Esophagus mucosa (tissue), 1 donor: ENCODE measurements at regions not wholly inside any gene's neighbourhood (a gene's known extent, or its start where the extent isn't known, plus 50 kb on each side); places are given as distances from the start of the nearest gene placed in this dataset.

Experiments
- ATAC-seq: fragments of 200-7000 bp; cut with Tn5 transposase; one replicate; pipeline ENCODE4 v1.9.1; 2020
- donor health status: DM: yes; HTN: yes; CAD: no.

- ATAC-seq = no peak
Observed at GRCh38 chr3:160622263-160623045, 54.5 kb upstream of the ARL14 start.

- ATAC-seq = no peak
Observed at GRCh38 chr3:160618878-160619277, 53.5 kb upstream of the KPNA4 start.

GRCh38 chr3:160618363-160618762 is 53.0 kb upstream of the KPNA4 start:
- ATAC-seq = peak; percentile 56

GRCh38 chr3:160617636-160618035 is 52.3 kb upstream of the KPNA4 start:
- no peak for ATAC-seq

DNA sequence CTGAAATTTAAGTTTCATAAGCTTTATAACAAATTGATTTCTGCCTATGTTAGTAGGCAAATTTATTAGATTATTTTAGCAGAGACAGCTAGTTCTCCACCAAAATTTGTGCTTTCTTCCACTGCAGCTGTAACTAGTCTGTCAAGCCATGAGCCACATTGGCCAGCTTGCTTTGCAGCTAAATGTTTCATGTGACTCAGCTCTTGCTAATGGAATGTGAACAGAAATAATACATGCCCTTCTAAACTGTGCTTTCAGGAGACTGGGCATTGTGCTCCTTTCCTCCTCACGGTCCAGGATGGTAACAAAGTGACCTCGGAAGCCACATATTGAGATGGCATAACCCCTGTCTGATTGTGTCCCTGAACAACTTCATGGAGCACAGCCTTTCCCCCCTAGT is 51.3 kb upstream of the KPNA4 start:
- ATAC-seq = no peak

DNA sequence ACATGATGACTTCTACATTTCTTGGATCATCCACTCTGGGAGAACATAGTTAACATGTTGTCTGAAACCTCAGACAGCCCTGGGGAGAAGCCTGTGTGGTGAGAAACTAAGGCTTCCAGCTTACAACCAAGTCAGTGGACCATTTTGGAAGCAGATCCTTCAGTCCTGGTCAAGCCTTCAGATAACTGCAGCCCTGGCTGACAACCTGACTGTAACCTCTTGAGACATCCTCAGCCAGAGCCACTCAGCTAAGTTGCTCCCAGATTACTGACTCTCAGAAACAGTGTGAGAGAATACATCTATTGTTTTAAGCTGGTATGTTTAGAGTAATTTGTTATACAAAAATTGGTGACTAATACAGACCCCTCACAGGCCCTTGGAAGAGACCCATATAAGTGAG is 50.9 kb upstream of the KPNA4 start:
- ATAC-seq = no peak
